Epithelial cell of proximal tubule (primary cell): ENCODE measurements at regions not wholly inside any gene's neighbourhood (a gene's known extent, or its start where the extent isn't known, plus 50 kb on each side); places are given as distances from the start of the nearest gene placed in this dataset.
"Not testable (repeated sequence)": the region's sequence is repeated elsewhere in the genome, so short reads cannot be mapped to it uniquely, and the experiment has no call there.

ENCODE experiments used
- DNase-seq: peaks from one replicate; pipeline ENCODE4 v3.0.0-alpha.2; 2011; ENCODE audit warnings: low read depth
- H3K4me3 ChIP-seq: 2 replicates; pipeline ENCODE4 v1.5.1; 2011; ENCODE audit warnings: low read depth, mild to moderate bottlenecking, low read length
- CTCF ChIP-seq: conservative IDR thresholded peaks from 2 replicates; pipeline ENCODE4 v1.5.1; 2012; ENCODE audit warnings: low read depth, mild to moderate bottlenecking, low read length

GRCh38 chr6:48985025-48985424, 478.0 kb downstream of the MMUT start:
- no peak overlapping the region for H3K4me3 ChIP-seq
- no peak for DNase-seq
- no peak for TF ChIP-seq CTCF

DNA sequence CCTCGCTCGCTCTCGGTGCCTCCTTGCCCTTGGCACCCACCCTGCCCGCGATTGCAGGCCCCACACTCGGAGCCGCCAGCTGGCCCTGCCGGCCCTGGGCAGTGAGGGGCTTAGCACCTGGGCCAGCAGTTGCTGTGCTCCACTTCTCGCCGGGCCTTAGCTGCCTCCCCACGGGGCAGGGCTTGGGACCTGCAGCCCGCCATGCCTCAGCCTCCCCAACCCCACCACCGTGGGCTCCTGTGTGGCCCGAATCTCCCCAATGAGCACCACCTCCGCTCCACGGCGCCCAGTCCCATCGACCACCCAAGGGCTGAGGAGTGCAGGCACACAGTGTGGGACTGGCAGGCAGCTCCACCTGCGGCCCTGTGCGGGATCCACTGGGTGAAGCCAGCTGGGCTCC, 479.1 kb downstream of the MMUT start:
- DNase-seq, H3K4me3 ChIP-seq: not testable (repeated sequence)

- TF ChIP-seq CTCF, result no peak
- no peak for DNase-seq
- H3K4me3 ChIP-seq, result no peak overlapping the region
Observed at GRCh38 chr6:48983377-48983776, 479.7 kb downstream of the MMUT start.

- TF ChIP-seq CTCF, result no peak
- no peak overlapping the region for H3K4me3 ChIP-seq
Observed at GRCh38 chr6:48979806-48980205, 483.2 kb downstream of the MMUT start.

DNA sequence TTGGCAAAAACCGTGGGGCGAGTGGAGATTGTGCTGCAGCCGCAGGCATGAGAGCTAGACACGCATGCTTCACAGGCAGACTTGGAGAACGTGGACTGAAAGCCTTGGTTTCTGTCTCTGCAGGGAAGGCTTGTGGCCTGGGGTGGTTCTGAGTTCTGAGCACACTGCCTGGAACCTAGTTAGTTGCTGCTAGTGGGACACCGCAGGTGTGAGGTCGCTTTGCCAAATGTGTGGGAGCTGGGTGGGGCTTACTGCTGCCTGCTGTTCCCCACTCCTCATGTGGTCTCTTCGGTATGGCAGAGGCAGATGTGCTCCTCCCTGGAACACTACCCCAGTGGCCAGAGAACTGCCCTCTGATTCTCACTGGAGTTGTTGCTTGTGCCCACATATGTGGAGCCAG, 484.0 kb downstream of the MMUT start:
- H3K4me3 ChIP-seq, result no peak overlapping the region
- TF ChIP-seq CTCF, result no peak
- DNase-seq, result no peak

More at GRCh38 chr6:48979806-48980205, 483.2 kb downstream of the MMUT start:
- DNase-seq, result no peak

DNA sequence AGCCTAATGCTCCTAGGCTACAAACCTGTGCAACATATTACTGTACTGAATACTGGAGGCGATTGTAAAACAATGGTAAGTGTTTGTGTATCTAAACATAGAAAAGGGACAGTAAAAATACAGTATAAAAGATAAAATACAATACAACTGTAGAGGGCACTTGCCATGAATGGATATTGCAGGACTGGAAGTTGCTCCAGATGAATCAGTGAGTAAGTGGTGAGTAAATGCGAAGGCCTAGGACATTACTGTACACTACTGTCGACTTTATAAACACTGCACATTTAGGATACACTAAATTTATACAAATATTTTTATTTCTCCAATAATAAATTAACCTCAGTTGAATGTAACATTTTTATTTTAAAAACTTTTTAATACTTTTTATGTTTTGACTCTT, 485.0 kb downstream of the MMUT start:
- no peak for TF ChIP-seq CTCF
- no peak for DNase-seq

DNA sequence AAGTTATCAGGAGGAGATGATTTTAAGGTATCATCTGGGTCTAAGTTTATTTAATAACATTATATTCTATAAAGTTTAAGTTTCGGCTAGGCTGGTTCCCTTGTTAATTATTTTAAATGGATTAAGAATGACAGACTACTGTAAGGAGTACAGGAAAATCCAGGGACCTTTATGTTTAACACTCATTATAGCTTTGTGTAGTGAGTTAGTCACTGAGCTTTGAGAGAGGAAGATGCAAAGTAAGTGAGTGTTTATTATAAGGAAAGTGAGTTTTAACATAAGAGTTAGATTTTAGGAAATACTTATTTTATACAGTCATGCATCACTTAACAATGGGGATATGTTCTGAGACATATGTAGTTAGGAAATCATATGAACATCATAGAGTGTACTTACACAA, 485.5 kb downstream of the MMUT start:
- no peak overlapping the region for H3K4me3 ChIP-seq
- no peak for TF ChIP-seq CTCF
- no peak for DNase-seq

More for the DNA sequence above, 485.0 kb downstream of the MMUT start:
- H3K4me3 ChIP-seq, result no peak overlapping the region

GRCh38 chr6:48973491-48973890, 489.6 kb downstream of the MMUT start:
- TF ChIP-seq CTCF, result no peak
- DNase-seq, result no peak

More at GRCh38 chr6:48973491-48973890, 489.6 kb downstream of the MMUT start:
- H3K4me3 ChIP-seq, result no peak overlapping the region
